Lower leg skin (tissue), 3 donors: ENCODE measurements at regions not wholly inside any gene's neighbourhood (a gene's known extent, or its start where the extent isn't known, plus 50 kb on each side); places are given as distances from the start of the nearest gene placed in this dataset.

Experiments
- CTCF ChIP-seq, 3 donors: fragments of 450-650 bp; IDR thresholded peaks; one replicate each; pipeline ENCODE4 v1.5.1; 2016; ENCODE audit warnings: antibody characterized with exemption in 3 of 3, mild to moderate bottlenecking in 3 of 3, moderate library complexity in 2 of 3
- POLR2A ChIP-seq, 2 donors: fragments of 450-650 bp; IDR thresholded peaks; one replicate each; pipeline ENCODE4 v1.6.1; 2016 to 2017; ENCODE audit warnings: antibody characterized with exemption in 2 of 2, mild to moderate bottlenecking in 1 of 2, moderate library complexity in 1 of 2

DNA sequence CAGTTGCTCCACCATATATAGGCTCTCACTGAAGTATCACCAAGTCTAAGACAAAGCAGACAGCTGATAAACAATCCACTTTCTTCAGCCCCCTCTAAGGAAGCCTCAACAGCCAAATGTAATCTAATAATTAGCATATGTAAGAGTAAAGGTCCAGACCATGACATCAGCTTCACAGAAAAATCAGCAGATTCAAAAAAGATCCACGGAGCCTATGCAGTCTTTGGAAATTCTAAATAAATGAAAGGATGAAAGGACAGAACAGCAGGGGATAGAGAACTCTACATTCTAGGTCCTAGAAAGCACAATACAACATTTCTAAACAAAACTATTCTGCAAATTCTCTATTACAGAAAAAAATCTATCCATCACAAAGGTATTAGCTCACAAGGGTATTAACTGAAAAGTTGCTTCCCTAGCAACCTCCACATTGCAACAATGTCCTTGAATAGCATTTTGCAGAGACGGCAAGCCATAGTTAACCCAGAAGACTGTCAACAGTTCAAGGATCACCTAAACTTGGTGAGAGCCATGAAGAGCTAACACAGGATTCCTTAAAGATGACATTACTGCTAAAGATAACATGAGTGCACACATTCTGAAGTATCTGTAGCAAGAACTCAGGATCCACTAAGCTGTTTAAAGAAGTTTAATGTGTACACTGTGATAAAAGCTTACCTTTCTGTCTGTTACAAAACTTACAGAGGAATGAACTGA is 74.3 kb downstream of the SIPA1L2 start:
- TF ChIP-seq CTCF (IDR thresholded peaks at IDR 0.05): no peak
- TF ChIP-seq POLR2A (IDR thresholded peaks at IDR 0.05): no peak
